H1 (cell line): ENCODE measurements at regions not wholly inside any gene's neighbourhood (a gene's known extent, or its start where the extent isn't known, plus 50 kb on each side); places are given as distances from the start of the nearest gene placed in this dataset.

ENCODE experiments used
- CTCF ChIA-PET: fragments of 300-600 bp; sonication (Branson Sonifier 250); formaldehyde crosslinking; loops from one replicate; lab custom pipeline; 2021; ENCODE audit not compliant: partially characterized antibody; lab: Charles Lee
- POLR2A ChIA-PET: fragments of 300-600 bp; sonication (Branson Sonifier 250); formaldehyde crosslinking; loops from one replicate; lab custom pipeline; 2021; ENCODE audit warnings: inconsistent platforms; ENCODE audit not compliant: partially characterized antibody; lab: Charles Lee
- DNase-seq, 2 experiments: peaks; one replicate each; pipeline versions ENCODE4 v3.0.0 to v3.0.0-alpha.2; 2010 to 2022; ENCODE audit warnings: low spot score in 2 of 2, low read depth in 1 of 2, mixed read lengths in 1 of 2
- FAIRE-seq: peaks from 2 replicates; lab custom pipeline; 2011; peaks lifted over from hg19 to GRCh38; lab: Jason Lieb, UNC
- H2AFZ ChIP-seq: 2 replicates; pipeline ENCODE4 v1.8.1; 2012; ENCODE audit warnings: low read length, inconsistent platforms
- H2AK5ac ChIP-seq: 2 replicates; pipeline ENCODE4 v1.6.1; 2013; ENCODE audit warnings: low read depth, low read length
- H2BK120ac ChIP-seq: replicated peaks from 2 replicates; pipeline ENCODE3; 2013; ENCODE audit warnings: low read depth, low read length, inconsistent platforms
- H2BK12ac ChIP-seq: 2 replicates; pipeline ENCODE4 v1.6.1; 2013; ENCODE audit warnings: low read depth, low read length
- H2BK15ac ChIP-seq: 2 replicates; pipeline ENCODE4 v1.6.1; 2013; ENCODE audit warnings: low read length
- H2BK20ac ChIP-seq: 2 replicates; pipeline ENCODE4 v1.6.1; 2013; ENCODE audit warnings: low read length
- H2BK5ac ChIP-seq: 2 replicates; pipeline ENCODE4 v1.6.1; 2013; ENCODE audit warnings: low read depth, low read length
- H3K14ac ChIP-seq: 2 replicates; pipeline ENCODE4 v1.6.1; 2013; ENCODE audit warnings: inconsistent platforms; ENCODE audit not compliant: insufficient read length
- H3K18ac ChIP-seq: 2 replicates; pipeline ENCODE4 v1.6.1; 2013; ENCODE audit warnings: low read length; ENCODE audit errors: extremely low read depth
- H3K23ac ChIP-seq: 2 replicates; pipeline ENCODE4 v1.6.1; 2013; ENCODE audit warnings: inconsistent platforms; ENCODE audit not compliant: insufficient read length
- H3K23me2 ChIP-seq: 2 replicates; pipeline ENCODE4 v1.6.1; 2013; ENCODE audit warnings: low read depth, low read length
- H3K27ac ChIP-seq: 2 replicates; pipeline ENCODE4 v1.6.1; 2011; ENCODE audit warnings: low read depth, low read length, inconsistent platforms
- H3K27me3 ChIP-seq, 4 experiments: replicated peaks in 1 of 4; 1 replicate in 1 of 4; 2 replicates in 3 of 4; pipeline versions ENCODE4 v1.6.1 to v1.8.1; 2011 to 2013; ENCODE audit warnings: low read length in 3 of 4, mild to moderate bottlenecking in 3 of 4, inconsistent platforms in 2 of 4, mixed read lengths in 2 of 4, moderate library complexity in 1 of 4; ENCODE audit not compliant: control insufficient read depth in 3 of 4, insufficient read depth in 3 of 4; ENCODE audit errors: extremely low read depth in 1 of 4
- H3K36me3 ChIP-seq, 4 experiments: 2 replicates each; pipeline versions ENCODE4 v1.6.1 to v1.8.1; 2011 to 2013; ENCODE audit warnings: mild to moderate bottlenecking in 4 of 4, low read length in 3 of 4, moderate library complexity in 2 of 4, control low read depth in 1 of 4, inconsistent platforms in 1 of 4; ENCODE audit not compliant: insufficient read depth in 4 of 4, control insufficient read depth in 2 of 4
- H3K4ac ChIP-seq: replicated peaks from 2 replicates; pipeline ENCODE3; 2013; ENCODE audit warnings: low read length, low read depth, mixed read lengths, inconsistent platforms; ENCODE audit not compliant: insufficient read length
- H3K4me1 ChIP-seq, 4 experiments: replicated peaks in 1 of 4; 1 replicate in 1 of 4; 2 replicates in 3 of 4; pipeline versions ENCODE4 v1.6.1 to v1.8.1; 2011 to 2013; ENCODE audit warnings: low read length in 3 of 4, inconsistent platforms in 2 of 4, mixed read lengths in 1 of 4; ENCODE audit not compliant: insufficient read depth in 4 of 4, control insufficient read depth in 3 of 4
- H3K4me2 ChIP-seq, 2 experiments: 2 replicates each; pipeline versions ENCODE4 v1.6.1 to v1.8.1; 2011 to 2013; ENCODE audit warnings: low read depth in 2 of 2, low read length in 2 of 2, control low read depth in 1 of 2, inconsistent platforms in 1 of 2, mild to moderate bottlenecking in 1 of 2; ENCODE audit not compliant: insufficient read depth in 1 of 2
- H3K4me3 ChIP-seq, 4 experiments: fragments of 200-600, 300-600 bp in 1 of 4; sonication (generic), shearing (Covaris generic), sonication (Bioruptor Twin) in 1 of 4; 2 replicates each; pipeline versions ENCODE4 v1.5.1 to v1.8.1; 2011 to 2016; ENCODE audit warnings: low read length in 4 of 4, low read depth in 3 of 4, control low read depth in 2 of 4, inconsistent platforms in 2 of 4, mild to moderate bottlenecking in 2 of 4, mixed read lengths in 1 of 4, moderate library complexity in 1 of 4; ENCODE audit not compliant: insufficient read depth in 2 of 4; ENCODE audit errors: extremely low read depth in 1 of 4
- H3K56ac ChIP-seq: replicated peaks from 2 replicates; pipeline ENCODE3; 2013; ENCODE audit warnings: low read depth, mild to moderate bottlenecking, mixed read lengths, low read length, inconsistent platforms; ENCODE audit not compliant: insufficient read length
- H3K79me1 ChIP-seq: 2 replicates; pipeline ENCODE4 v1.6.1; 2013; ENCODE audit warnings: low read depth, low read length, control low read depth
- H3K79me2 ChIP-seq, 2 experiments: 2 replicates each; pipeline versions ENCODE4 v1.6.1 to v1.8.1; 2012 to 2013; ENCODE audit warnings: low read length in 2 of 2, mild to moderate bottlenecking in 2 of 2, inconsistent platforms in 1 of 2; ENCODE audit not compliant: insufficient read depth in 2 of 2, control insufficient read depth in 1 of 2
- H3K9ac ChIP-seq, 4 experiments: replicated peaks in 1 of 4; 1 replicate in 1 of 4; 2 replicates in 3 of 4; pipeline versions ENCODE4 v1.6.1 to v1.8.1; 2011 to 2013; ENCODE audit warnings: low read depth in 3 of 4, low read length in 3 of 4, control low read depth in 2 of 4, mild to moderate bottlenecking in 2 of 4, moderate library complexity in 2 of 4, inconsistent platforms in 1 of 4; ENCODE audit errors: extremely low read depth in 1 of 4
- H3K9me3 ChIP-seq, 2 experiments: 2 replicates each; pipeline versions ENCODE4 v1.6.1 to v1.8.1; 2012 to 2013; ENCODE audit warnings: mild to moderate bottlenecking in 2 of 2, moderate library complexity in 2 of 2, control low read depth in 1 of 2, inconsistent platforms in 1 of 2, low read depth in 1 of 2, low read length in 1 of 2, mixed read lengths in 1 of 2; ENCODE audit not compliant: insufficient read depth in 2 of 2
- H4K20me1 ChIP-seq, 2 experiments: replicated peaks in 1 of 2; 2 replicates each; pipeline versions ENCODE3 to v1.8.1; 2011 to 2013; ENCODE audit warnings: inconsistent platforms in 2 of 2, low read length in 2 of 2, mild to moderate bottlenecking in 1 of 2; ENCODE audit not compliant: insufficient read depth in 2 of 2, control insufficient read depth in 1 of 2
- H4K5ac ChIP-seq: 2 replicates; pipeline ENCODE4 v1.6.1; 2013; ENCODE audit warnings: low read length, low read depth, mixed read lengths, inconsistent platforms; ENCODE audit not compliant: insufficient read length
- H4K8ac ChIP-seq: 2 replicates; pipeline ENCODE4 v1.8.0; 2013; ENCODE audit warnings: mild to moderate bottlenecking, moderate library complexity, low read length, inconsistent platforms; ENCODE audit not compliant: insufficient read depth; ENCODE audit errors: extremely low read depth
- H4K91ac ChIP-seq: replicated peaks from 2 replicates; pipeline ENCODE3; 2013; ENCODE audit warnings: low read length, mixed read lengths, inconsistent platforms; ENCODE audit not compliant: insufficient read length
- CEBPB ChIP-seq: IDR thresholded peaks from 2 replicates; pipeline ENCODE4 v1.6.1; 2012; ENCODE audit warnings: low read depth, low read length
- EZH2 ChIP-seq: fragments of 200-600 bp; sonication (generic); IDR thresholded peaks from 2 replicates; pipeline ENCODE4 v1.7.1; 2012; ENCODE audit warnings: low read depth, mild to moderate bottlenecking, moderate library complexity, low read length, inconsistent platforms; ENCODE audit not compliant: severe bottlenecking
- KDM5A ChIP-seq: fragments of 200-600 bp; IDR thresholded peaks from 2 replicates; pipeline ENCODE4 v1.7.1; 2012; ENCODE audit warnings: mild to moderate bottlenecking, low read length, inconsistent platforms, mixed read lengths
- POLR2A ChIP-seq, 2 experiments: IDR thresholded peaks; 1 replicate in 1 of 2; 2 replicates in 1 of 2; pipeline ENCODE4 v1.6.1; 2011; ENCODE audit warnings: low read depth in 2 of 2, low read length in 2 of 2, mild to moderate bottlenecking in 2 of 2; ENCODE audit errors: control extremely low read depth in 1 of 2
- RAD21 ChIP-seq, 2 experiments: IDR thresholded peaks in 1 of 2; conservative IDR thresholded peaks in 1 of 2; 2 replicates each; pipeline ENCODE4 v1.6.1; 2011; ENCODE audit warnings: low read depth in 2 of 2, low read length in 2 of 2, improper control_type of control experiment in 1 of 2, inconsistent platforms in 1 of 2, mild to moderate bottlenecking in 1 of 2, moderate library complexity in 1 of 2
- SIRT6 ChIP-seq: IDR thresholded peaks from one replicate; pipeline ENCODE4 v1.7.1; 2012; ENCODE audit warnings: low read length, inconsistent platforms
- TCF12 ChIP-seq: IDR thresholded peaks from 2 replicates; pipeline ENCODE4 v1.6.1; 2011; ENCODE audit warnings: low read depth, mild to moderate bottlenecking, low read length
- YY1 ChIP-seq: IDR thresholded peaks from 2 replicates; pipeline ENCODE4 v1.6.1; 2011; ENCODE audit warnings: low read depth, mild to moderate bottlenecking, low read length
- WGBS, 2 experiments: shearing (Covaris generic) in 1 of 2; methylation state at CpG; one replicate each; pipeline versions ENCODE4 v1.1.6 to v1.1.7; 2013 to 2015; ENCODE audit warnings: low lambda C conversion rate in 2 of 2, mixed read lengths in 2 of 2, inconsistent platforms in 1 of 2, low coverage in 1 of 2, missing lambda C conversion rate in 1 of 2; ENCODE audit not compliant: insufficient replicate concordance in 2 of 2, insufficient coverage in 1 of 2, insufficient read length in 1 of 2; ENCODE audit errors: extremely low coverage in 1 of 2, missing lambda C conversion rate in 1 of 2; 5-methylcytosine and 5-hydroxymethylcytosine counted together
- TF ChIP-seq, protein P1 (sequence below), 3 experiments: IDR thresholded peaks; 1 replicate in 2 of 3; 2 replicates in 1 of 3; pipeline versions ENCODE4 v1.5.1 to v1.6.1; 2011; ENCODE audit warnings: low read length in 3 of 3, mild to moderate bottlenecking in 3 of 3, inconsistent platforms in 2 of 3, low read depth in 1 of 3, moderate library complexity in 1 of 3; ENCODE audit not compliant: insufficient read depth in 1 of 3; ENCODE audit errors: control extremely low read depth in 1 of 3
- TF ChIP-seq, protein P2 (sequence below): IDR thresholded peaks from 2 replicates; pipeline ENCODE4 v1.6.1; 2011; ENCODE audit warnings: low read depth, mild to moderate bottlenecking, low read length; ENCODE audit not compliant: insufficient read depth
- TF ChIP-seq, protein P3 (sequence below): IDR thresholded peaks from 2 replicates; pipeline ENCODE4 v1.6.1; 2012; ENCODE audit warnings: inconsistent platforms

DNA sequence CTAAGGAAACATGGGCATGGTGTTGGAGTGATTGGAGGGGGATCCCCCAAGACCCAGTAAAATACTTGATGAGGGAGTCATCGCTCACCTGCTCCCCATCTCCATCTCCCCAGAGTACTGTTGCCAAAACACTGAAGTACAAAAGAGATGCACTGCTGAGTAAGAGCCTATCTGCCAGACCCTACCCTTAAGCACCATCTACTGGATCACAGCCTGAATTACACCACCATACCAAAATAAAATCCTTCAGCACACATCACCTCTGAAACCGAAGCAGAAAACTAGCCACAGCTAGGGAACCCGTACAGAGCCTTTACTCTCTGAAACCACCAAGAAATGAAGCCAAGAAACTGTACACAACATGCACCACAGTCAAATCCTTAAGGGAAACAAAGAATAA is 466.3 kb upstream of the ACTRT1 start:
- H3K14ac ChIP-seq, result no peak overlapping the region
- H4K20me1 ChIP-seq, result no peaks in the 10 kb centered on the region
- no peak overlapping the region for H3K9ac ChIP-seq
- no peak overlapping the region for H3K18ac ChIP-seq
- no peak overlapping the region for H2BK12ac ChIP-seq
- H4K8ac ChIP-seq, result peak overlapping the region; percentile 14; the same call in 1 of the 2 replicates
- no peaks in the 10 kb centered on the region for H3K23me2 ChIP-seq
- no peak overlapping the region for H3K4me2 ChIP-seq
- no peak overlapping the region for H3K23ac ChIP-seq
- H2BK20ac ChIP-seq, result no peak overlapping the region
- H3K36me3 ChIP-seq, result no peaks in the 10 kb centered on the region
- no peak overlapping the region for H2BK5ac ChIP-seq
- no peak overlapping the region for H2AFZ ChIP-seq
- no peak overlapping the region for H2AK5ac ChIP-seq
- H3K4me3 ChIP-seq, result no peak overlapping the region
- FAIRE-seq, result peak; percentile 99
- H4K5ac ChIP-seq, result no peak overlapping the region
- POLR2A ChIA-PET, result no interaction called here
- 67% methylated on average over 3 of the region's 3 CpGs; no CpG with 5 or more reads in 1 of the 2 experiments for WGBS, 2 experiments
- H2BK15ac ChIP-seq, result no peak overlapping the region
- no peaks in the 10 kb centered on the region for H3K27me3 ChIP-seq
- H3K79me2 ChIP-seq, result no peaks in the 10 kb centered on the region
- H3K4ac ChIP-seq, result no peak overlapping the region
- DNase-seq, result no peak
- no peaks in the 10 kb centered on the region for H3K4me1 ChIP-seq
- no peak overlapping the region for H4K91ac ChIP-seq
- H2BK120ac ChIP-seq, result no peak overlapping the region
- H3K27ac ChIP-seq, result no peak overlapping the region
- CTCF ChIA-PET, result interaction anchor here (0.6 to 2.3 kb wide), 7 partner anchors 9 to 412 kb away, joined by 3 to 10 read pairs (median 4); no protein-coding TSS in a partner anchor
- H3K9me3 ChIP-seq, result no peaks in the 10 kb centered on the region
- no peaks in the 10 kb centered on the region for H3K79me1 ChIP-seq
- no peak overlapping the region for H3K56ac ChIP-seq
- no peak for TF ChIP-seq POLR2A (IDR thresholded peaks at IDR 0.05; ENCODE audit: control extremely low read depth in 1 of 2, low read depth in 2 of 2, low read length in 2 of 2)
- TF ChIP-seq CEBPB, result no peak
- no peak for TF ChIP-seq SIRT6
- no peak for TF ChIP-seq TCF12
- peak; percentile 78 for TF ChIP-seq RAD21 (IDR thresholded peaks at IDR 0.05 in 1 of 2, conservative IDR thresholded peaks at IDR 0.05 in 1 of 2; ENCODE audit: low read depth in 2 of 2, low read length in 2 of 2)
- TF ChIP-seq, protein P1, sequence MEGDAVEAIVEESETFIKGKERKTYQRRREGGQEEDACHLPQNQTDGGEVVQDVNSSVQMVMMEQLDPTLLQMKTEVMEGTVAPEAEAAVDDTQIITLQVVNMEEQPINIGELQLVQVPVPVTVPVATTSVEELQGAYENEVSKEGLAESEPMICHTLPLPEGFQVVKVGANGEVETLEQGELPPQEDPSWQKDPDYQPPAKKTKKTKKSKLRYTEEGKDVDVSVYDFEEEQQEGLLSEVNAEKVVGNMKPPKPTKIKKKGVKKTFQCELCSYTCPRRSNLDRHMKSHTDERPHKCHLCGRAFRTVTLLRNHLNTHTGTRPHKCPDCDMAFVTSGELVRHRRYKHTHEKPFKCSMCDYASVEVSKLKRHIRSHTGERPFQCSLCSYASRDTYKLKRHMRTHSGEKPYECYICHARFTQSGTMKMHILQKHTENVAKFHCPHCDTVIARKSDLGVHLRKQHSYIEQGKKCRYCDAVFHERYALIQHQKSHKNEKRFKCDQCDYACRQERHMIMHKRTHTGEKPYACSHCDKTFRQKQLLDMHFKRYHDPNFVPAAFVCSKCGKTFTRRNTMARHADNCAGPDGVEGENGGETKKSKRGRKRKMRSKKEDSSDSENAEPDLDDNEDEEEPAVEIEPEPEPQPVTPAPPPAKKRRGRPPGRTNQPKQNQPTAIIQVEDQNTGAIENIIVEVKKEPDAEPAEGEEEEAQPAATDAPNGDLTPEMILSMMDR (IDR thresholded peaks at IDR 0.05; ENCODE audit: control extremely low read depth in 1 of 3, insufficient read depth in 1 of 3, low read depth in 1 of 3, low read length in 3 of 3), result peak in 2 of 3 experiments; percentile 48 to 64; a peak in 3 of 4 replicates
- no peak for TF ChIP-seq KDM5A
- TF ChIP-seq EZH2, result no peak
- TF ChIP-seq YY1, result no peak
- TF ChIP-seq, protein P2, sequence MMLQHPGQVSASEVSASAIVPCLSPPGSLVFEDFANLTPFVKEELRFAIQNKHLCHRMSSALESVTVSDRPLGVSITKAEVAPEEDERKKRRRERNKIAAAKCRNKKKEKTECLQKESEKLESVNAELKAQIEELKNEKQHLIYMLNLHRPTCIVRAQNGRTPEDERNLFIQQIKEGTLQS, result no peak
- TF ChIP-seq, protein P3, sequence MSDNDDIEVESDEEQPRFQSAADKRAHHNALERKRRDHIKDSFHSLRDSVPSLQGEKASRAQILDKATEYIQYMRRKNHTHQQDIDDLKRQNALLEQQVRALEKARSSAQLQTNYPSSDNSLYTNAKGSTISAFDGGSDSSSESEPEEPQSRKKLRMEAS, result no peak
